Upper lobe of right lung (tissue), 1 donor: ENCODE measurements at regions not wholly inside any gene's neighbourhood (a gene's known extent, or its start where the extent isn't known, plus 50 kb on each side); places are given as distances from the start of the nearest gene placed in this dataset.

Experiments used
- ATAC-seq: fragments of 200-7000 bp; cut with Tn5 transposase; one replicate; pipeline ENCODE4 v1.9.1; 2020; ENCODE audit warnings: mild to moderate bottlenecking, moderate library complexity
- DNase-seq: peaks from one replicate; pipeline ENCODE4 v3.0.0-alpha.2; 2020
- H3K27ac ChIP-seq: fragments of 200-600 bp; one replicate; pipeline ENCODE4 v1.8.0; 2022
- H3K27me3 ChIP-seq: fragments of 200-600 bp; one replicate; pipeline ENCODE4 v1.8.0; 2022; ENCODE audit warnings: mild to moderate bottlenecking
- H3K36me3 ChIP-seq: fragments of 200-600 bp; one replicate; pipeline ENCODE4 v1.8.0; 2022
- H3K4me1 ChIP-seq: fragments of 200-600 bp; one replicate; pipeline ENCODE4 v1.8.0; 2022
- H3K4me3 ChIP-seq: fragments of 200-600 bp; one replicate; pipeline ENCODE4 v1.8.0; 2022; ENCODE audit warnings: mild to moderate bottlenecking
- H3K9me3 ChIP-seq: fragments of 200-600 bp; one replicate; pipeline ENCODE4 v1.8.0; 2022
- intact Hi-C: fragments of 100-400 bp; cut with DNase I; formaldehyde crosslinking; loops from one replicate; pipeline ENCODE4 v1.11.0; 2022
- TF ChIP-seq, protein P1 (sequence below): fragments of 200-600 bp; IDR thresholded peaks from one replicate; pipeline ENCODE4 v1.8.0; 2022; ENCODE audit warnings: antibody characterized with exemption
- donor health status: DM: no; HTN: yes; CAD: no; lungs with severe emphysema.

DNA sequence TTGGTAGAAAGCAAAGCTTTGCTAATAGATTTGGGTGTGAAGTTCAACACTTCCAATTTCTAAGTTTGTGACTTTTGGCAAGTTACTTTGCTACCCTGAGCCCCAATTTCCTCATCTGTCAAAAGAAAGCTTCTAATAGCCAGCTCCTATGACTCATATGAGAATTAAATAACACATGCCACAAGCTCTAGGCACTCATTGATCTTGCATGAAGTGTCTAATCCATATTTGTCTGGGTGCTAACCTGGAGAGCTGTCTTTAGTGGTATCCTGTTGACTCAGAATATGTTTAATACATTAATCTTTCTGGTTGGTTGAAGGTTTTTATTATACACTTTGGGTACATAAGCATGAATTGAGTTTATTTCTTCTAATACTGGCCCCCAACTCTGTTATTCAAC, 188.8 kb downstream of the POSTN start:
- H3K4me1 ChIP-seq, result no peaks in the 10 kb centered on the region
- H3K36me3 ChIP-seq, result no peaks in the 10 kb centered on the region
- TF ChIP-seq, protein P1, sequence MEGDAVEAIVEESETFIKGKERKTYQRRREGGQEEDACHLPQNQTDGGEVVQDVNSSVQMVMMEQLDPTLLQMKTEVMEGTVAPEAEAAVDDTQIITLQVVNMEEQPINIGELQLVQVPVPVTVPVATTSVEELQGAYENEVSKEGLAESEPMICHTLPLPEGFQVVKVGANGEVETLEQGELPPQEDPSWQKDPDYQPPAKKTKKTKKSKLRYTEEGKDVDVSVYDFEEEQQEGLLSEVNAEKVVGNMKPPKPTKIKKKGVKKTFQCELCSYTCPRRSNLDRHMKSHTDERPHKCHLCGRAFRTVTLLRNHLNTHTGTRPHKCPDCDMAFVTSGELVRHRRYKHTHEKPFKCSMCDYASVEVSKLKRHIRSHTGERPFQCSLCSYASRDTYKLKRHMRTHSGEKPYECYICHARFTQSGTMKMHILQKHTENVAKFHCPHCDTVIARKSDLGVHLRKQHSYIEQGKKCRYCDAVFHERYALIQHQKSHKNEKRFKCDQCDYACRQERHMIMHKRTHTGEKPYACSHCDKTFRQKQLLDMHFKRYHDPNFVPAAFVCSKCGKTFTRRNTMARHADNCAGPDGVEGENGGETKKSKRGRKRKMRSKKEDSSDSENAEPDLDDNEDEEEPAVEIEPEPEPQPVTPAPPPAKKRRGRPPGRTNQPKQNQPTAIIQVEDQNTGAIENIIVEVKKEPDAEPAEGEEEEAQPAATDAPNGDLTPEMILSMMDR, result no peak
- ATAC-seq (no peak), DNase-seq (no peak)
- H3K9me3 ChIP-seq, result no peaks in the 10 kb centered on the region
- intact Hi-C loops, result no loop called here
- H3K27ac ChIP-seq, result no peak overlapping the region
- no peaks in the 10 kb centered on the region for H3K27me3 ChIP-seq
- H3K4me3 ChIP-seq, result no peak overlapping the region

DNA sequence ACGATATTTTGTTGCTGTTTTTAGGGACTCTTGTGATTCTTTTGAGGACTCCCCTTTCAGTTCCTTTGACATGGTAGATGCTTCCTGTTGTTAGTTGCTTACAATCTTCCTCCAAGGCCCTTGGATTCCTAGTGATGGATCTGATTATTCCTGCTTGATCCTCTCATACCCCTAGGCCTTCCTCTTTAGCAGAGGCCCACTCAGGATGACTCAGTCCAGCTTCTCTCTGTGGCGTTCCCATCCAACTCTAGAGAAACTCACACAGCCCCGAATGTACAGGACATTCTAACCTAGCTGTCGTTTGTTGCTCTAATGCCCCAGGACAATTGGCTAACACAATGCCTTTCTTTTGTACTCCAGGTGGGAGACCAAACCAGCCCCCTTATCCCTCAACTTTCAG, 191.4 kb downstream of the POSTN start:
- TF ChIP-seq, protein P1, result no peak
- Histone ChIP-seq H3K9me3 (no peaks in the 10 kb centered on the region), H3K4me1 (no peaks in the 10 kb centered on the region), H3K36me3 (no peaks in the 10 kb centered on the region), H3K27ac (no peak overlapping the region), H3K4me3 (no peak overlapping the region), H3K27me3 (no peaks in the 10 kb centered on the region)
- ATAC-seq (no peak), DNase-seq (no peak)
- intact Hi-C loops, result no loop called here

DNA sequence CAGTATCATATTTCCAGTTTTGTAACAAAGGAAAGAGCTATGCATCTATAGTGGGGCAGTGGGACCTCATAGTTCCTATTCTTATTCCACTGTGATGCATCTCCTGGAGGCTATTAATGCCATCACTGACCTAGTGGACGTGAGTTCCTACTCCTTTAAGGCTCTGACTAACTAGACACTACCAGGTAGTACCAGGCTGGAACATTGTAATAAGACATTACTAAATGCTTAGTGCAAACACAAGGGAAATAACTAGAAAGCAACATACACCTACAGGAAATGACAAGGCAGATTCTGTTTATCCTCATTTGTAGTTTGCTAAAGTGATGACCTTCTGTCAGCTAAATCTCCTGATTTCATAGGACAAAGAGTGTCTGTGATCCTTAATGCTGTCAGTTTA, 192.5 kb downstream of the POSTN start:
- no peaks in the 10 kb centered on the region for H3K27me3 ChIP-seq
- intact Hi-C loops, result no loop called here
- DNase-seq, result no peak
- no peaks in the 10 kb centered on the region for H3K36me3 ChIP-seq
- no peaks in the 10 kb centered on the region for H3K4me1 ChIP-seq
- H3K9me3 ChIP-seq, result no peaks in the 10 kb centered on the region
- no peak overlapping the region for H3K4me3 ChIP-seq
- TF ChIP-seq, protein P1, result no peak
- no peak for ATAC-seq
- H3K27ac ChIP-seq, result no peak overlapping the region

DNA sequence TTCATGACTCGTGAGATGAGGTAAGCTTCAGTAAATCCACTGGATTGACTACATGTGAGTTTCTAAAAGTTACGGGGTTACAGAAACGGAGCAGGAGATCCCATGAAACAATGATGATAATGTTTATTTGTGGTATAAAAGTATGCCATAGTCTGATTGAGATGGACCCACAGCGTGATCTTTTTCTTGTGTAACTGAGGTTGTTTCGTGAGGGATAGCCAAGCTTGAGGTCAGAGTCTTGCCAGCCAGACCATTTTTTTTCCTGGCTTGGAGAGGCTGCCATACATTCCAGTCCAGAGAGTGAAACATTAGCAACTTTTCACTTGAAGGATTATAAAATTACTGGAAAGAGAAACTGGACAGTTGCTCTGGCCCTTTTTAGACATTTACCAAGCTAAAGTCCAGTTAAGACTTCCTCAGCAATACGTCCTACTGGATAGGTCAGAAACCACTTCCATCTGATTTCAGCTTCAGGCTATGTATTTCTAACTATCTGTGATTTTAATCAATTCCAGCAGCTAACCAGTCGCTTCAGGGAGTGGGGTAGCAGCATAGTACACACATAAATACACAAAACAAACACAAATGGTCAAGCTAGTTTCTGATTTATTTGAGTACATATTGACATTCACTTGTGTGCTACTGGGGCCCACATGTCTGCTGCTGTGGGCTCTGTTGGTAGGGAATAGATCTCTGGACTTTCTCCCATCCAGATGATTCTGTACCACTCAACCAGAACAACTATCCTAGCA, 194.6 kb downstream of the POSTN start:
- Histone ChIP-seq H3K27me3 (no peaks in the 10 kb centered on the region), H3K27ac (no peak overlapping the region), H3K36me3 (no peaks in the 10 kb centered on the region), H3K4me3 (no peak overlapping the region), H3K4me1 (no peaks in the 10 kb centered on the region), H3K9me3 (peaks cover 3% of the 10 kb centered on the region)
- ATAC-seq, result no peak
- DNase-seq, result no peak
- TF ChIP-seq, protein P1, result no peak
- intact Hi-C loops, result no loop called here

DNA sequence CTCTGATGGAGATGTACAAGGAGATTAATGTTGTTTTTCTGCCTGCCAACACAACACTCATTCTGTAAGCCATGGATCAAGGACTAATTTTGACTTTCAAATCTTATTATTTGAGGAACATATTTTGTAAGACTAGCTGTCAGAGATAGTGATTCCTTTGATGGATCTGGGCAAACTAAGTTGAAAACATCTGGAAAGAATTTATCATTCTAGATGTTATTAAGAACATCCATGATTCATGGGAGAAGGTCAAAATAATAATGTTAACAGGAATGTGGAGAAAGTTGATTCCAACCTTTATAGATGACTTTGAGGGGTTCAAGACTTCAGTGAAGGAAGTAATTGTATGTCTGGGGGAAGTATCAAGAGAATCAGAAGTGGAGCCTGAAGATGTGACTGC, 196.8 kb downstream of the POSTN start:
- DNase-seq (no peak), ATAC-seq (no peak)
- H3K27ac ChIP-seq, result no peak overlapping the region
- peaks cover 4% of the 10 kb centered on the region for H3K9me3 ChIP-seq
- no peaks in the 10 kb centered on the region for H3K36me3 ChIP-seq
- no peak overlapping the region for H3K4me3 ChIP-seq
- TF ChIP-seq, protein P1, result no peak
- no peaks in the 10 kb centered on the region for H3K27me3 ChIP-seq
- intact Hi-C loops, result no loop called here
- no peaks in the 10 kb centered on the region for H3K4me1 ChIP-seq

DNA sequence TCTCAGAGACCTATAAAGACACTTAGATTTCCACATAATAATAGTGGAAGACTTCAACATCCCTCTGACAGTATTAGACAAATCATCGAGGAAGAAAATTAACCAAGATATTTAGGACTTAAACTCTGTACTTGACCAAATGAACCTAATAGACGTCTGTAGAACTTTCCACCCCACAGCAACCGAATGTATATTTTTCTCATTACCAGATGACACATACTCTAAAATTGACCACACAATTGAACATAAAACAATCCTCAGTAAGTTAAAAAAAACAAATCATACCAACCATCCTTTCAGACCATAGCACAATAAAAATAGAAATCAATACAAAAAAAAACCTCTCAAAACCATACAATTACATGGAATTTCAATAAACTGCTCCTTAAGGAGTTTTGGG, 201.0 kb downstream of the POSTN start:
- H3K4me1 ChIP-seq, result no peaks in the 10 kb centered on the region
- no peak for ATAC-seq
- no peak for DNase-seq
- intact Hi-C loops, result no loop called here
- peaks cover 4% of the 10 kb centered on the region for H3K9me3 ChIP-seq
- H3K36me3 ChIP-seq, result no peaks in the 10 kb centered on the region
- H3K27me3 ChIP-seq, result no peaks in the 10 kb centered on the region
- TF ChIP-seq, protein P1, result no peak
- no peak overlapping the region for H3K27ac ChIP-seq
- H3K4me3 ChIP-seq, result no peak overlapping the region
